ENCODE measurements at regions not wholly inside any gene's neighbourhood (a gene's known extent, or its start where the extent isn't known, plus 50 kb on each side); places are given as distances from the start of the nearest gene placed in this dataset.

DNA sequence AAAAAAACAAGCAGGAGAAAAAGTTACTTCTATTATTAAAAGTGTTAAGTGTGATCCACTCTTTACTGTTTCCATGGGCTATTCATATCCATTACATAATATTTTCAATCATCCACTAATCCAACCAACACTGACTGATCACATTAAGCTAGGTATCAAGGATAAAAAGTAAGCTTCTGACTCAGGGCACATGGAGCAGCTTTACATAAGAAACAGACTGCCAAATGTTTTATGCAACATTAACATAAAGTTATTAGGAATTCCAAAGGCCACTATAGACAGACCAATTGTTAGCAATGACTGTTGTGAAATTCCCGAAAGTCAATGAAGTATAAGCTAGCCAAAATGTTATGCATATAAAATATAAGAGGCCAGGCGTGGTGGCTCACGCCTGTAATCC is 277.6 kb downstream of the ZEB2 start:
- no peak for DNase-seq (ENCODE audit: low read depth)

GRCh38 chr2:144241801-144242200 is 278.1 kb downstream of the ZEB2 start:
- DNase-seq (ENCODE audit: low read depth): no peak

DNA sequence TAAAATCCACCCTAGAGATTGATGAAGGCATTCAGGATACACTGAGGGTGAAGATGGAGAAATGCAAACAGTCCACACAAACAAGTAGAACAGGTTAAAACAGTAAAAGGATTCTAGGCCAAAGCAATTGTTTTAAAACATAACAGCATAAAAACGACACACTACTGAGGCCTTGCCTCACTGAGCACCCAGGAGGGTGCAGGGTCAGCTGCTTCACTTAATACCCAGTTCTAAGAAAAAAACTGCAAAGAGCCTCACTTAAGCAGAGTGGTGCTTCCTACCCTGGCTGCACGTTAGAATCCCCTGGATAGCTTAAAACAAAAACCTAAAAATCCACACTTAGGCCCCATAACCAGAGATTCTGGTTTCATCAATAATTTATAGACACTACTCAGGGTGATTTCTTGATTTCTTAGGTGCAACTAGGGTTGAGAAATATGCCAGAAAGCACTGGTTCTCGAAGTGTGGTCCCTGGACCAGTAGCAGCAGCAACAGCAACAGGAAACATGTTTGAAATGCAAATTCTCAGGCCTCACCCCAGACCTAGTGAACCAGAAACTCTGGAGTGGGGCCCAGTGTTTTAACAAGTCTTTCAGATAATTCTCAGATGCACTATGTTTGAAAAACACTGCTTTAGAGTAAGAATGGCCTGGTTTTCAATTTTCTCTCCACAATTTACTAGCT is 279.1 kb downstream of the ZEB2 start:
- no peak for DNase-seq (ENCODE audit: low read depth)

DNA sequence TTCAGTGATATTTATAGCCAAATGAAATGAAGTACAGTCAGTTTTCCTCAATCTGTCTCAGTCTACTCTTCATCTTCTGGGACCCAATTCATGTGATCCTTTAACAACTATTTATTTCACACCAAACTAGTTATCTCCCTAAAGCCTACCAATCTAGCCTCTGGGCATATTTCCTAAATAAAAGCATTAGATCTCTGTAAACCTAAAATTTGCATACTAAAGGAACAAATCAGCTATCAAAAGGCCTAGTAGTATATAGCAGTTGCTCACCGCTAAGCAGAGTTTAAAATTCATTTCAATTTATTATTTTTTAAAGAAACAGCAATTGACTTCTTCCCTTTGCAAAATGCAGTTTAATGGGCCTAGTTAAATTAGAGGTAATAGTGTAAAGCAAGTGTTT is 280.2 kb downstream of the ZEB2 start:
- DNase-seq (ENCODE audit: low read depth): no peak

DNA sequence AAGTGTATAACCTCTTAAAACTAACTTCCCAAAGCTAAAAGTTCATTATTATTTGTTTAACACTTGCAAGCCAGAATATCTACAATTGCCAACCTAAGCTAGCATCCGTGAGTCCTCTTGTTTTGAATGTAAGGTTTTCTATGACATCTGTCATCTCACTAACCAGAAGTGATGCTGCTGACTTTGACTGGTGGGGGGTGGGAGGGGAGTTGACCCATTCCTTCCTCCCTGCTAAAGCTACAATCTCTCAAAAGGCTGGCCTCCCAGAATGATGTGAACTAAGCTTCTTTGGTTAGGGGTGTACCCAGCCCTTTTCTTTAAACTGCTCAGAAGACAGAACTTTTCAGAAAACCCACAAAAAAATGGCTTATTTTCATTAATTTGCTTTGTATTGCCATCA is 280.6 kb downstream of the ZEB2 start:
- DNase-seq (ENCODE audit: low read depth): no peak

- no peak for DNase-seq (ENCODE audit: low read depth)
Observed at GRCh38 chr2:144237830-144238627, 281.9 kb downstream of the ZEB2 start.

- no peak for DNase-seq (ENCODE audit: low read depth)
Observed at GRCh38 chr2:144237108-144237507, 282.8 kb downstream of the ZEB2 start.

GRCh38 chr2:144235050-144235449 is 284.9 kb downstream of the ZEB2 start:
- DNase-seq (ENCODE audit: low read depth): no peak

DNA sequence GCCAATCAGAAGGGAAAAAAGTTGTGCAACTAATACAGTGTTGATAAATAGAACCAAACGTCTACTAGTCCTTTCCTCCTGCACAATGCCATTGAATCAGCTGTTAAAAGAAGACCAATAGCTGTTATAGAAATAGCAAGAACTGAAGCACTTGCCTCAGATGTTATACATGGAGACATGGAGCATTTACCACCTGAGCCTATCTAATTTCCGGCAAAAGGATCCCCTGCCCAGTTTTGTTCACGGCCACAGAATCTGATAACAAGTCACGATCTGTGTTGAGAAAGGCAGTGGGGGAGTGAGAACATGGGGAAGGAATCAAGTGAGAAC is 285.4 kb downstream of the ZEB2 start:
- DNase-seq (ENCODE audit: low read depth): no peak

DNA sequence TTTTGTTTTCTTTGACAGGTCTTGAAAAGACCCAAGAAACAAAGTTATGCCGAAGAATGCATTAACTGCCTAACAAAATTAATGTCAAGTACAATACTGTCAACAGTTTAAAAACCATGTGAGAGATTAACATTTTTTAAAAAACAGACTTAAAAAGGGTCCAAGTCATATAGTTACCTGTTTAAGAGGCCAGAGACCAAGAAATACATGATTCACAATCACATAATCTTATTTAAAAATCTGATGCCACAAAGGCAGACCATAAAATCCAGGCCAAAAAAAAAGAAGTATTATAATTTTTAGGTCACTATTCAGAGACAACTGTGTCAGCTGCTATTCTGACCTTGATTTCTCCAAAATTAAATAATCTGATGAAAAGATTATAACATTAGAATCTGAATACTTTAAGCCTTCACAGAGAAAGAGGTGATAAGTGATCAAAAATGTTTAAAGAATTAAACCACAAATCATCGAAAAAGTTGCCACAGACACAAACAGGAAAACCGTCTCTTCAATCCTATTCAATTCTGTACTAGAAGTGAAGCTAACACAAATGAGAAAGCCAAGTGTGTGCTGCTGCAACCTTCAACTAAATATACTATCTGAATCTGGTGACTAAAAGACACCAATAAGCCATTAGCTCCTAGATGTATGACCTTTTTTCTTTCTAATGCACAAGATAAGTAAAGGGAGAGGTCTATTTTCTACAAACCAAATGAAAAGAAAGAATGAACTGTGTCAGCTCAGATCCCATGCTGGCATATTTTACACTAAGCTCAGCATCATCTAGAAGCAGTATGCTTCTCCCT is 286.0 kb downstream of the ZEB2 start:
- DNase-seq (ENCODE audit: low read depth): no peak

- no peak for DNase-seq (ENCODE audit: low read depth)
Observed at GRCh38 chr2:144233317-144233716, 286.6 kb downstream of the ZEB2 start.

GRCh38 chr2:144230448-144231085 is 289.4 kb downstream of the ZEB2 start:
- no peak for DNase-seq (ENCODE audit: low read depth)

DNA sequence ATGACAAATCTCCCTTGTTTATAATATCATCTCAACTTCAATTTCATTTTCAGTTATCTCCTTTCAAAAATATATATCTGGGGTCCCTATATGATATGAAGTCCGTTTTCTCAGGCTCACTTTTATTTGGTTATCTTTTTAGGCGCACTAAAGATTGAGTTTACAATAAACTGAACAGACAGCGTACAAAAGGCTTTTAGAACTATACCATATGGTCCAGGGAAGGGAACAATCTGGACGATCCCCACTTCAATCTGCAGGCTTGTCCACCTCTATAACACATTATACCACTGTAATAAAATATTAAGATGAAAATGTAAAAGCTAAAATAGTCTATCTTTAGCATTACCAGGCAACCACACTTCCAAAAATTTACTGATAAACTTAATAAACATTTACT is 289.9 kb downstream of the ZEB2 start:
- no peak for DNase-seq (ENCODE audit: low read depth)

- DNase-seq (ENCODE audit: low read depth): no peak
Observed at GRCh38 chr2:144229296-144229695, 290.6 kb downstream of the ZEB2 start.

GRCh38 chr2:144227427-144228105 is 292.4 kb downstream of the ZEB2 start:
- no peak for DNase-seq (ENCODE audit: low read depth)

- no peak for DNase-seq (ENCODE audit: low read depth)
Observed at GRCh38 chr2:144225076-144225475, 294.8 kb downstream of the ZEB2 start.

- DNase-seq (ENCODE audit: low read depth): no peak
Observed at GRCh38 chr2:144224472-144224871, 295.4 kb downstream of the ZEB2 start.

- no peak for DNase-seq (ENCODE audit: low read depth)
Observed at GRCh38 chr2:144219979-144220378, 299.9 kb downstream of the ZEB2 start.

- no peak for DNase-seq (ENCODE audit: low read depth)
Observed at GRCh38 chr2:144217853-144218633, 301.9 kb downstream of the ZEB2 start.

- no peak for DNase-seq (ENCODE audit: low read depth)
Observed at GRCh38 chr2:144215701-144216675, 303.9 kb downstream of the ZEB2 start.

Data from GM04503 (cell line).